Chondrocyte (in vitro differentiated cells): ENCODE measurements at regions not wholly inside any gene's neighbourhood (a gene's known extent, or its start where the extent isn't known, plus 50 kb on each side); places are given as distances from the start of the nearest gene placed in this dataset.

ENCODE experiments used
- DNase-seq: peaks from one replicate; pipeline ENCODE4 v3.0.0; 2021; ENCODE audit warnings: mixed read lengths, low spot score
- H3K27ac Mint-ChIP-seq: one replicate; pipeline ENCODE4 v1.8.0; 2021; ENCODE audit warnings: mild to moderate bottlenecking, moderate library complexity, mixed read lengths; ENCODE audit not compliant: unreplicated experiment
- H3K27me3 Mint-ChIP-seq: 2 replicates; pipeline ENCODE4 v1.8.0; 2021; ENCODE audit warnings: low read depth, mixed read lengths
- H3K36me3 Mint-ChIP-seq: 2 replicates; pipeline ENCODE4 v1.8.0; 2021; ENCODE audit warnings: low read depth, mixed read lengths
- H3K4me1 Mint-ChIP-seq: 2 replicates; pipeline ENCODE4 v1.8.0; 2021; ENCODE audit warnings: low read depth, mild to moderate bottlenecking, mixed read lengths
- H3K4me3 Mint-ChIP-seq: one replicate; pipeline ENCODE4 v1.8.0; 2021; ENCODE audit warnings: mild to moderate bottlenecking, moderate library complexity, mixed read lengths; ENCODE audit not compliant: unreplicated experiment
- H3K9me3 Mint-ChIP-seq: 2 replicates; pipeline ENCODE4 v1.8.0; 2021; ENCODE audit warnings: low read depth, mixed read lengths
- TF ChIP-seq, protein P1 (sequence below): fragments of 200-600 bp; sonication (generic); IDR thresholded peaks from 2 replicates; pipeline ENCODE4 v1.5.0; 2021; ENCODE audit warnings: antibody characterized with exemption, mild to moderate bottlenecking, moderate library complexity

DNA sequence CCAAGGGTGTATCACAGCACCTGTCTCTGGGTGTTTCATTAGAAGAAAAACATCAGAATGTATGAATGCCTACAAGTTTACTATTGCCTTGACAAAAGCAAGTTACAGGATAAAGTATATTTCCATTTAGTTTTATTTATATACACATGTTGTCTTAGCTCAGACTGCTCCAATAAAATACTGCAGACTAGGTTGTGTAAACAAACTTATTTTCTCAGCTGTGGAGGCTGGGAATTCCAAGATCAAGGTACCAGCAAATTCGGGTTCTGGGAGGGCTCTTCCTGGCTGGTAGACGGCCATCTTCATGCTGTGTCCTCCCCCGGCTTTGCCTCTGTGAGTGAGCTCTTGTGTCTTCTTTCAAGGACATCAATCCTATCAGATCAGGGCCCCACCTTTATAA lies 77.1 kb upstream of the UNC5B start:
- TF ChIP-seq, protein P1, sequence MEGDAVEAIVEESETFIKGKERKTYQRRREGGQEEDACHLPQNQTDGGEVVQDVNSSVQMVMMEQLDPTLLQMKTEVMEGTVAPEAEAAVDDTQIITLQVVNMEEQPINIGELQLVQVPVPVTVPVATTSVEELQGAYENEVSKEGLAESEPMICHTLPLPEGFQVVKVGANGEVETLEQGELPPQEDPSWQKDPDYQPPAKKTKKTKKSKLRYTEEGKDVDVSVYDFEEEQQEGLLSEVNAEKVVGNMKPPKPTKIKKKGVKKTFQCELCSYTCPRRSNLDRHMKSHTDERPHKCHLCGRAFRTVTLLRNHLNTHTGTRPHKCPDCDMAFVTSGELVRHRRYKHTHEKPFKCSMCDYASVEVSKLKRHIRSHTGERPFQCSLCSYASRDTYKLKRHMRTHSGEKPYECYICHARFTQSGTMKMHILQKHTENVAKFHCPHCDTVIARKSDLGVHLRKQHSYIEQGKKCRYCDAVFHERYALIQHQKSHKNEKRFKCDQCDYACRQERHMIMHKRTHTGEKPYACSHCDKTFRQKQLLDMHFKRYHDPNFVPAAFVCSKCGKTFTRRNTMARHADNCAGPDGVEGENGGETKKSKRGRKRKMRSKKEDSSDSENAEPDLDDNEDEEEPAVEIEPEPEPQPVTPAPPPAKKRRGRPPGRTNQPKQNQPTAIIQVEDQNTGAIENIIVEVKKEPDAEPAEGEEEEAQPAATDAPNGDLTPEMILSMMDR, result no peak
- Mint-ChIP-seq H3K36me3 (no peaks in the 10 kb centered on the region), H3K4me1 (peaks cover 5% of the 10 kb centered on the region), H3K4me3 (no peak overlapping the region), H3K27ac (no peak overlapping the region), H3K9me3 (no peaks in the 10 kb centered on the region), H3K27me3 (peaks cover 30% of the 10 kb centered on the region)
- no peak for DNase-seq

GRCh38 chr10:71136036-71136721 lies 76.2 kb upstream of the UNC5B start:
- Mint-ChIP-seq H3K4me1 (peaks cover 5% of the 10 kb centered on the region), H3K27ac (no peak overlapping the region), H3K27me3 (peaks cover 28% of the 10 kb centered on the region), H3K9me3 (no peaks in the 10 kb centered on the region), H3K36me3 (no peaks in the 10 kb centered on the region), H3K4me3 (no peak overlapping the region)
- no peak for DNase-seq
- TF ChIP-seq, protein P1, result no peak

DNA sequence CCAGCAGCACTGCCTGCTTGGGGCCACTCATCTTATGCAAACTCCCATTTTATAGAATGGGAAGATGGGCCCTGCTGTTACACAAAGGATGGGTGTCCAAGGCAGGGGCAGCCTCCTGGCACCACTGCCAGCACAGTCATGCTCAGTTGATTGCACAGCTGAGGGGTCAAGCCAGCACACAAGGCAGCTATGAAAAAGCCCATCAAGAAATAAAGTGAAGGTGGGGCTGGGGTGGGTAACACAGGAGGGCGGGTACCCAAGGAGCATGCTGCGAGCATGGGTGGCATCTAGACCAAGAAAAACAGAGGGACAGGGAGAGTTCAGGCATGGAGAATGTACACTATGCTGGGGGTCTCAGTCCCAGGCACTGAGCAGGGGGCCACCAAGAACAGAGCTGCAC lies 74.7 kb upstream of the UNC5B start:
- peaks cover 30% of the 10 kb centered on the region for H3K27me3 Mint-ChIP-seq

GRCh38 chr10:71138166-71138830 lies 74.1 kb upstream of the UNC5B start:
- H3K4me3 Mint-ChIP-seq, result no peak overlapping the region
- H3K27ac Mint-ChIP-seq, result no peak overlapping the region
- peaks cover 5% of the 10 kb centered on the region for H3K4me1 Mint-ChIP-seq
- no peaks in the 10 kb centered on the region for H3K9me3 Mint-ChIP-seq
- H3K36me3 Mint-ChIP-seq, result no peaks in the 10 kb centered on the region
- peaks cover 28% of the 10 kb centered on the region for H3K27me3 Mint-ChIP-seq
- TF ChIP-seq, protein P1, result no peak
- DNase-seq, result no peak

More for the DNA sequence above, 74.7 kb upstream of the UNC5B start:
- TF ChIP-seq, protein P1, result no peak
- Mint-ChIP-seq H3K36me3 (no peaks in the 10 kb centered on the region), H3K4me3 (no peak overlapping the region), H3K4me1 (peaks cover 5% of the 10 kb centered on the region), H3K27ac (no peak overlapping the region), H3K9me3 (no peaks in the 10 kb centered on the region)
- no peak for DNase-seq

GRCh38 chr10:71141528-71141927 lies 70.8 kb upstream of the UNC5B start:
- H3K4me1 Mint-ChIP-seq, result peaks cover under 1% of the 10 kb centered on the region
- H3K9me3 Mint-ChIP-seq, result no peaks in the 10 kb centered on the region
- H3K4me3 Mint-ChIP-seq, result no peak overlapping the region
- H3K36me3 Mint-ChIP-seq, result no peaks in the 10 kb centered on the region
- no peak overlapping the region for H3K27ac Mint-ChIP-seq
- TF ChIP-seq, protein P1, result no peak
- DNase-seq, result no peak
- peaks cover 34% of the 10 kb centered on the region for H3K27me3 Mint-ChIP-seq
